ENCODE measurements at regions not wholly inside any gene's neighbourhood (a gene's known extent, or its start where the extent isn't known, plus 50 kb on each side); places are given as distances from the start of the nearest gene placed in this dataset.

DNA sequence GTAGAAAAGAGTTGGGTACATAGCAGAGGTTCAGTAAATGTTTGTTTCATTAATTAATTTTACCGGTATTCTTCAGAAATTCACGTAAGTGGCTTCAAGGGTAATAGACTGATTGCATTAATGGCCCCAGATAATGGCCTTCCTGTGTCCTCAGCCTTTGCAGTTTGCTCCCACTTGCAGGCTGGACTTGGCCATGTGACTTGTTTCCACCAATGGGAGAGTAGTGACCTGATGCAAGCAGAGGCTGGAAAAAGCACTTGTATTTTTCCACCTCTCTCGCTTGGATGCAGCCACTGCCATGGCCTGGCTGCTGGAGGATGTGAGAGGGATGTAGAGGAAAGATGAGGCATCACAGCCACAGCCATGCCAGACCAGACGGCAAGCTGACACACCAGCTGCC lies 480.9 kb downstream of the CDK5RAP2 start:
- TF ChIP-seq, protein P1, sequence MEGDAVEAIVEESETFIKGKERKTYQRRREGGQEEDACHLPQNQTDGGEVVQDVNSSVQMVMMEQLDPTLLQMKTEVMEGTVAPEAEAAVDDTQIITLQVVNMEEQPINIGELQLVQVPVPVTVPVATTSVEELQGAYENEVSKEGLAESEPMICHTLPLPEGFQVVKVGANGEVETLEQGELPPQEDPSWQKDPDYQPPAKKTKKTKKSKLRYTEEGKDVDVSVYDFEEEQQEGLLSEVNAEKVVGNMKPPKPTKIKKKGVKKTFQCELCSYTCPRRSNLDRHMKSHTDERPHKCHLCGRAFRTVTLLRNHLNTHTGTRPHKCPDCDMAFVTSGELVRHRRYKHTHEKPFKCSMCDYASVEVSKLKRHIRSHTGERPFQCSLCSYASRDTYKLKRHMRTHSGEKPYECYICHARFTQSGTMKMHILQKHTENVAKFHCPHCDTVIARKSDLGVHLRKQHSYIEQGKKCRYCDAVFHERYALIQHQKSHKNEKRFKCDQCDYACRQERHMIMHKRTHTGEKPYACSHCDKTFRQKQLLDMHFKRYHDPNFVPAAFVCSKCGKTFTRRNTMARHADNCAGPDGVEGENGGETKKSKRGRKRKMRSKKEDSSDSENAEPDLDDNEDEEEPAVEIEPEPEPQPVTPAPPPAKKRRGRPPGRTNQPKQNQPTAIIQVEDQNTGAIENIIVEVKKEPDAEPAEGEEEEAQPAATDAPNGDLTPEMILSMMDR (IDR thresholded peaks at IDR 0.05), result no peak
- no peak for TF ChIP-seq POLR2A (IDR thresholded peaks at IDR 0.05)
- TF ChIP-seq EP300 (IDR thresholded peaks at IDR 0.05; ENCODE audit: low read depth), result no peak
- TF ChIP-seq POLR2AphosphoS5 (IDR thresholded peaks at IDR 0.05), result no peak
